Breast epithelium (tissue), 3 donors: ENCODE measurements at regions not wholly inside any gene's neighbourhood (a gene's known extent, or its start where the extent isn't known, plus 50 kb on each side); places are given as distances from the start of the nearest gene placed in this dataset.

Experiments used
- CTCF ChIP-seq, 3 donors: fragments of 450-650 bp; IDR thresholded peaks; one replicate each; pipeline ENCODE4 v1.5.1; 2016 to 2017; ENCODE audit warnings: antibody characterized with exemption in 3 of 3, mild to moderate bottlenecking in 3 of 3, moderate library complexity in 3 of 3
- POLR2A ChIP-seq: fragments of 450-650 bp; IDR thresholded peaks from one replicate; pipeline ENCODE4 v1.6.1; 2016; ENCODE audit warnings: antibody characterized with exemption, mild to moderate bottlenecking, moderate library complexity
- POLR2AphosphoS5 ChIP-seq, 3 donors: sonication (generic); formaldehyde crosslinking; IDR thresholded peaks; one replicate each; pipeline ENCODE4 v1.6.1; 2017; ENCODE audit warnings: antibody characterized with exemption in 3 of 3

- TF ChIP-seq CTCF (IDR thresholded peaks at IDR 0.05) = no peak
- no peak for TF ChIP-seq POLR2AphosphoS5 (IDR thresholded peaks at IDR 0.05)
- TF ChIP-seq POLR2A = no peak
These were observed 500.4 kb downstream of the NEBL start for GRCh38 chr10:20396701-20397100.
